GM18868 (cell line): ENCODE measurements at regions not wholly inside any gene's neighbourhood (a gene's known extent, or its start where the extent isn't known, plus 50 kb on each side); places are given as distances from the start of the nearest gene placed in this dataset.
A peak's percentile ranks its signal among the peaks of the same experiment; 100 is the strongest.

ENCODE experiments used
- ATAC-seq: cut with Tn5 transposase; IDR thresholded peaks from one replicate; pipeline ENCODE4 v1.9.1; 2021; ENCODE audit warnings: mild to moderate bottlenecking, moderate library complexity; ENCODE audit not compliant: unreplicated experiment

GRCh38 chr14:75333606-75334548 is 55.2 kb downstream of the FOS start:
- no peak for ATAC-seq

- no peak for ATAC-seq
Observed at GRCh38 chr14:75334549-75335051, 56.0 kb downstream of the FOS start.

- ATAC-seq = no peak
Observed at GRCh38 chr14:75335571-75335970, 56.9 kb downstream of the FOS start.

- ATAC-seq = no peak
Observed at GRCh38 chr14:75338398-75338797, 59.8 kb downstream of the FOS start.

GRCh38 chr14:75339059-75339458 is 60.4 kb downstream of the FOS start:
- ATAC-seq = no peak

GRCh38 chr14:75340921-75341320 is 62.3 kb downstream of the FOS start:
- no peak for ATAC-seq

GRCh38 chr14:75341620-75342019 is 63.0 kb downstream of the FOS start:
- no peak for ATAC-seq

GRCh38 chr14:75342762-75343599 is 64.4 kb downstream of the FOS start:
- ATAC-seq = peak; percentile 74

- ATAC-seq = no peak
Observed at GRCh38 chr14:75343911-75344310, 65.3 kb downstream of the FOS start.

- ATAC-seq = no peak
Observed at GRCh38 chr14:75344411-75344810, 65.8 kb downstream of the FOS start.

- no peak for ATAC-seq
Observed at GRCh38 chr14:75350505-75351060, 72.0 kb downstream of the FOS start.

GRCh38 chr14:75359098-75359497 is 68.7 kb upstream of the JDP2 start:
- ATAC-seq = no peak

- no peak for ATAC-seq
Observed at GRCh38 chr14:75361041-75361440, 66.8 kb upstream of the JDP2 start.

- ATAC-seq = no peak
Observed at GRCh38 chr14:75361751-75362433, 65.9 kb upstream of the JDP2 start.

GRCh38 chr14:75363130-75363529 is 64.7 kb upstream of the JDP2 start:
- ATAC-seq = no peak

- no peak for ATAC-seq
Observed at GRCh38 chr14:75363570-75364227, 64.1 kb upstream of the JDP2 start.

- no peak for ATAC-seq
Observed at GRCh38 chr14:75365116-75365515, 62.7 kb upstream of the JDP2 start.

- no peak for ATAC-seq
Observed at GRCh38 chr14:75366963-75367362, 60.9 kb upstream of the JDP2 start.

GRCh38 chr14:75368333-75368732 is 59.5 kb upstream of the JDP2 start:
- ATAC-seq = no peak

GRCh38 chr14:75369506-75369905 is 58.3 kb upstream of the JDP2 start:
- ATAC-seq = no peak
